K562 (cell line): ENCODE measurements at regions not wholly inside any gene's neighbourhood (a gene's known extent, or its start where the extent isn't known, plus 50 kb on each side); places are given as distances from the start of the nearest gene placed in this dataset.

Source experiments
- ATAC-seq: fragments of 200-7000 bp; cut with Tn5 transposase; 3 replicates; pipeline ENCODE4 v1.9.1; 2020; ENCODE audit warnings: moderate library complexity
- BruUV-seq: library from RNA; stranded (reverse); fragments of 400-500 nt; replicated peaks from 2 replicates; lab custom pipeline; 2021; lab: Mats Ljungman, UMichigan
- CTCF ChIA-PET: fragments of 300-600 bp; formaldehyde crosslinking; extraction: SDS; loops from one replicate; lab custom pipeline; 2021; ENCODE audit warnings: low intra/inter-chr PET ratio; lab: Yijun Ruan, JAX
- POLR2A ChIA-PET: fragments of 300-600, 350-650 bp; sonication (Branson Sonifier 250); formaldehyde crosslinking; extraction: SDS; loops from one replicate; lab custom pipeline; 2021; ENCODE audit warnings: antibody characterized with exemption, inconsistent platforms; lab: Yijun Ruan, JAX
- DNase-seq, 4 experiments: peaks; one replicate each; pipeline versions ENCODE4 v3.0.0 to v3.0.0-alpha.2; 2011 to 2018; ENCODE audit warnings: low spot score in 3 of 4, mixed read lengths in 3 of 4; ENCODE audit errors: extremely low read depth in 1 of 4
- FAIRE-seq: peaks from 2 replicates; lab custom pipeline; 2011; peaks lifted over from hg19 to GRCh38; lab: Jason Lieb, UNC
- H2AFZ ChIP-seq: 2 replicates; pipeline ENCODE4 v1.6.0; 2011; ENCODE audit warnings: low read depth, low read length, control low read depth, inconsistent platforms
- H3K27ac ChIP-seq: fragments of 200-600 bp; 3 replicates; pipeline ENCODE4 v1.8.0; 2011; ENCODE audit warnings: low read depth, mild to moderate bottlenecking, control low read depth, inconsistent platforms, low read length, moderate library complexity, mixed read lengths; ENCODE audit errors: extremely low read depth
- H3K27me3 ChIP-seq, 2 experiments: fragments of 300-600 bp in 1 of 2; 2 replicates in 1 of 2; 3 replicates in 1 of 2; pipeline versions ENCODE4 v1.6.0 to v1.8.0; 2011; ENCODE audit warnings: inconsistent platforms in 2 of 2, low read length in 2 of 2, mild to moderate bottlenecking in 1 of 2, mixed read lengths in 1 of 2, moderate library complexity in 1 of 2; ENCODE audit not compliant: control insufficient read depth in 2 of 2, insufficient read depth in 2 of 2
- H3K36me3 ChIP-seq: fragments of 300-600 bp; 3 replicates; pipeline ENCODE4 v1.8.0; 2011; ENCODE audit warnings: mild to moderate bottlenecking, low read length, inconsistent platforms; ENCODE audit not compliant: control insufficient read depth, insufficient read depth
- H3K4me1 ChIP-seq, 2 experiments: fragments of 200-600 bp in 1 of 2; replicated peaks in 1 of 2; 2 replicates in 1 of 2; 3 replicates in 1 of 2; pipeline versions ENCODE4 v1.5.1 to v1.8.0; 2011; ENCODE audit warnings: inconsistent platforms in 2 of 2, low read length in 2 of 2, mild to moderate bottlenecking in 1 of 2, mixed read lengths in 1 of 2, moderate library complexity in 1 of 2; ENCODE audit not compliant: control insufficient read depth in 2 of 2, insufficient read depth in 2 of 2
- H3K4me2 ChIP-seq: 2 replicates; pipeline ENCODE4 v1.6.1; 2011; ENCODE audit warnings: low read length, control low read depth, inconsistent platforms, mixed read lengths; ENCODE audit not compliant: insufficient read depth
- H3K4me3 ChIP-seq: fragments of 200-600 bp; sonication (generic), shearing (Covaris generic); 2 replicates; pipeline ENCODE4 v1.5.1; 2016; ENCODE audit warnings: control low read depth, inconsistent platforms
- H3K79me2 ChIP-seq: fragments of 200-600 bp; 3 replicates; pipeline ENCODE4 v1.8.0; 2011; ENCODE audit warnings: low read length, inconsistent platforms; ENCODE audit not compliant: control insufficient read depth, insufficient read depth
- H3K9ac ChIP-seq, 2 experiments: 2 replicates each; pipeline versions ENCODE4 v1.6.0 to v1.6.1; 2011; ENCODE audit warnings: low read depth in 2 of 2, low read length in 2 of 2, control low read depth in 1 of 2, inconsistent platforms in 1 of 2, mild to moderate bottlenecking in 1 of 2, mixed read lengths in 1 of 2; ENCODE audit not compliant: insufficient read depth in 1 of 2
- H3K9me1 ChIP-seq: one replicate; pipeline ENCODE4 v1.6.0; 2011; ENCODE audit warnings: inconsistent platforms, mild to moderate bottlenecking, low read length, moderate library complexity; ENCODE audit not compliant: control insufficient read depth, insufficient read depth
- H3K9me3 ChIP-seq: replicated peaks from 2 replicates; pipeline ENCODE4 v1.5.1; 2011; ENCODE audit warnings: low read depth, low read length, inconsistent platforms; ENCODE audit not compliant: control insufficient read depth, insufficient read depth
- H4K20me1 ChIP-seq: replicated peaks from 2 replicates; pipeline ENCODE4 v1.6.1; 2011; ENCODE audit warnings: low read length, inconsistent platforms, mixed read lengths; ENCODE audit not compliant: control insufficient read depth, insufficient read depth
- ARID1B ChIP-seq: fragments of 450-650 bp; IDR thresholded peaks from 2 replicates; pipeline ENCODE4 v1.6.1; 2016; ENCODE audit warnings: antibody characterized with exemption, mild to moderate bottlenecking, inconsistent platforms
- ARID2 ChIP-seq: fragments of 450-650 bp; IDR thresholded peaks from 2 replicates; pipeline ENCODE4 v1.6.1; 2017; ENCODE audit warnings: antibody characterized with exemption, mild to moderate bottlenecking
- DPF2 ChIP-seq: fragments of 450-650 bp; IDR thresholded peaks from 2 replicates; pipeline ENCODE4 v1.6.1; 2016
- FOXK2 ChIP-seq, 2 experiments: fragments of 450-650 bp; IDR thresholded peaks in 1 of 2; conservative IDR thresholded peaks in 1 of 2; 2 replicates each; pipeline ENCODE4 v1.6.1; 2016; ENCODE audit warnings: low read depth in 2 of 2, mild to moderate bottlenecking in 1 of 2
- HNRNPH1 ChIP-seq: fragments of 200-400 bp; formaldehyde crosslinking; optimal IDR thresholded peaks from 2 replicates; pipeline ENCODE3; 2017; ENCODE audit warnings: low read depth, mild to moderate bottlenecking, low read length, moderate library complexity
- MEIS2 ChIP-seq: fragments of 450-650 bp; IDR thresholded peaks from 2 replicates; pipeline ENCODE4 v1.6.1; 2014; ENCODE audit warnings: mild to moderate bottlenecking; ENCODE audit not compliant: partially characterized antibody
- TAF1 ChIP-seq: IDR thresholded peaks from 2 replicates; pipeline ENCODE4 v1.6.1; 2011; ENCODE audit warnings: mild to moderate bottlenecking, low read length, moderate library complexity; ENCODE audit not compliant: insufficient read depth, control insufficient read depth, severe bottlenecking; ENCODE audit errors: extremely low read depth
- WGBS: fragments of 100-300 bp; shearing (Covaris generic); methylation state at CpG from one replicate; pipeline ENCODE4 v1.1.6; 2016; ENCODE audit warnings: low coverage, mixed read lengths; ENCODE audit not compliant: insufficient coverage; ENCODE audit errors: missing lambda C conversion rate; 5-methylcytosine and 5-hydroxymethylcytosine counted together
- in situ Hi-C: fragments of 300-500 bp; cut with MboI; formaldehyde crosslinking; loops from 4 replicates; pipeline ENCODE4 v1.15.0; 2018; ENCODE audit warnings: inconsistent platforms, mixed read lengths
- intact Hi-C: fragments of 100-400 bp; cut with micrococcal nuclease; formaldehyde crosslinking; loops from 2 replicates; pipeline ENCODE4 v1.14.2; 2022
- TF ChIP-seq, protein P1 (sequence below), 2 experiments: IDR thresholded peaks in 1 of 2; conservative IDR thresholded peaks in 1 of 2; 2 replicates each; pipeline ENCODE4 v1.6.1; 2016; ENCODE audit warnings: low read depth in 2 of 2, mild to moderate bottlenecking in 1 of 2, missing compliant biosample characterization in 1 of 2, missing genetic modification characterization in 1 of 2, moderate library complexity in 1 of 2
- TF ChIP-seq, protein P2 (sequence below): fragments of 450-650 bp; IDR thresholded peaks from 2 replicates; pipeline ENCODE4 v1.6.1; 2016

DNA sequence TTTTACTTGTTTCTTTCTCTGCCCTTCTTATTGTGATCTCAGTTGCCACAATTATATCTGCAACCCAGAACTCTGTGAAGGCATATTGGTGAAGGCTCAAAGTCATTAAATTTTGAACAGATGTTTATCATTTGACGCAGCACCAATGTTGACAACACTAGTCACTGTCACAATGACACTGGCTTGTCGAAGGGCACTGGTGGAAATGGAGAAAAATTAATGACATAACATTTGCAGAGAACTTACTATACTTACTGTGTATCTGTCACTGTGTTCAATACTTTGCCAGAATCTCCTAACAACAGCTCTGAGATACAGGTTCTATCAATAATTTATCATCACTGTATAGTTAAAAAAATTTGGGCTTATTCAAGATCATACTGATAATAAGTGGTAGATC, 1213.7 kb downstream of the NCAM2 start:
- in situ Hi-C loops (no loop called here), intact Hi-C loops (no loop called here)
- peaks cover 0 to 7% of the 10 kb centered on the region in 2 experiments; a peak in 2 of 5 replicates for H3K4me1 ChIP-seq
- H3K9me1 ChIP-seq: no peaks in the 10 kb centered on the region
- WGBS: 0% methylated on average over 2 of the region's 2 CpGs
- H3K4me2 ChIP-seq: peak overlapping the region; percentile 77
- H3K36me3 ChIP-seq: no peaks in the 10 kb centered on the region; the same call in 1 of the 3 replicates
- DNase-seq: peak in 1 of 4 experiments; percentile 23
- ChIA-PET POLR2A (no interaction called here), CTCF (no interaction called here)
- FAIRE-seq: no peak
- H3K9ac ChIP-seq: peak overlapping the region in 1 of 2 experiments; percentile 80; a peak in 2 of 4 replicates
- H3K27me3 ChIP-seq: no peaks in the 10 kb centered on the region
- TF ChIP-seq TAF1 (no peak), FOXK2 (conservative IDR thresholded peaks at IDR 0.05 in 1 of 2, IDR thresholded peaks at IDR 0.05 in 1 of 2; ENCODE audit: low read depth in 2 of 2) (peak; percentile 23 to 51; a peak in 1 of 4 replicates), DPF2 (0 out of 2 replicates have a peak, but pooled peaks have one; percentile 36), ARID2 (no peak), ARID1B (0 out of 2 replicates have a peak, but pooled peaks have one; percentile 19), HNRNPH1 (no peak), MEIS2 (peak; percentile 30)
- TF ChIP-seq, protein P1, sequence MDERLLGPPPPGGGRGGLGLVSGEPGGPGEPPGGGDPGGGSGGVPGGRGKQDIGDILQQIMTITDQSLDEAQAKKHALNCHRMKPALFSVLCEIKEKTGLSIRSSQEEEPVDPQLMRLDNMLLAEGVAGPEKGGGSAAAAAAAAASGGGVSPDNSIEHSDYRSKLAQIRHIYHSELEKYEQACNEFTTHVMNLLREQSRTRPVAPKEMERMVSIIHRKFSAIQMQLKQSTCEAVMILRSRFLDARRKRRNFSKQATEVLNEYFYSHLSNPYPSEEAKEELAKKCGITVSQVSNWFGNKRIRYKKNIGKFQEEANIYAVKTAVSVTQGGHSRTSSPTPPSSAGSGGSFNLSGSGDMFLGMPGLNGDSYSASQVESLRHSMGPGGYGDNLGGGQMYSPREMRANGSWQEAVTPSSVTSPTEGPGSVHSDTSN (CRISPR knock-in tag; IDR thresholded peaks at IDR 0.05; ENCODE audit: low read depth): no peak
- TF ChIP-seq, protein P1 (tag; conservative IDR thresholded peaks at IDR 0.05; ENCODE audit: low read depth): peak; percentile 36; the same call in 1 of the 2 replicates
- TF ChIP-seq, protein P2, sequence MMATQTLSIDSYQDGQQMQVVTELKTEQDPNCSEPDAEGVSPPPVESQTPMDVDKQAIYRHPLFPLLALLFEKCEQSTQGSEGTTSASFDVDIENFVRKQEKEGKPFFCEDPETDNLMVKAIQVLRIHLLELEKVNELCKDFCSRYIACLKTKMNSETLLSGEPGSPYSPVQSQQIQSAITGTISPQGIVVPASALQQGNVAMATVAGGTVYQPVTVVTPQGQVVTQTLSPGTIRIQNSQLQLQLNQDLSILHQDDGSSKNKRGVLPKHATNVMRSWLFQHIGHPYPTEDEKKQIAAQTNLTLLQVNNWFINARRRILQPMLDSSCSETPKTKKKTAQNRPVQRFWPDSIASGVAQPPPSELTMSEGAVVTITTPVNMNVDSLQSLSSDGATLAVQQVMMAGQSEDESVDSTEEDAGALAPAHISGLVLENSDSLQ: peak; percentile 45; the same call in 1 of the 2 replicates
- ATAC-seq: peak; percentile 51
- H3K4me3 ChIP-seq: peak overlapping the region; percentile 23; the same call in 1 of the 2 replicates
- no peaks in the 10 kb centered on the region for H3K9me3 ChIP-seq
- peak overlapping the region; percentile 36; the same call in 1 of the 2 replicates for H2AFZ ChIP-seq
- no peaks in the 10 kb centered on the region for H4K20me1 ChIP-seq
- peaks cover 69% of the 10 kb centered on the region for H3K79me2 ChIP-seq
- no TSS peak for BruUV-seq
- no peak overlapping the region; the same call in 2 of the 3 replicates for H3K27ac ChIP-seq
